ENCODE measurements at regions not wholly inside any gene's neighbourhood (a gene's known extent, or its start where the extent isn't known, plus 50 kb on each side); places are given as distances from the start of the nearest gene placed in this dataset.

GRCh38 chr6:25172819-25173218 is 106.4 kb upstream of the CARMIL1 start:
- TF ChIP-seq SP1 (IDR thresholded peaks at IDR 0.05) (no peak), CTBP1 (IDR thresholded peaks at IDR 0.05; ENCODE audit: borderline replicate concordance) (no peak), ELF4 (IDR thresholded peaks at IDR 0.05) (no peak), FOXK2 (IDR thresholded peaks at IDR 0.05) (no peak)
